ENCODE measurements at regions not wholly inside any gene's neighbourhood (a gene's known extent, or its start where the extent isn't known, plus 50 kb on each side); places are given as distances from the start of the nearest gene placed in this dataset.

- DNase-seq: no peak
- peaks cover 22% of the 10 kb centered on the region for H3K9me3 Mint-ChIP-seq
- no peaks in the 10 kb centered on the region for H3K36me3 Mint-ChIP-seq (ENCODE audit: insufficient read depth)
- ATAC-seq: no peak
- no peak overlapping the region for H3K4me3 Mint-ChIP-seq
- H3K27me3 Mint-ChIP-seq (ENCODE audit: low read depth): no peaks in the 10 kb centered on the region
- no peaks in the 10 kb centered on the region for H3K4me1 Mint-ChIP-seq (ENCODE audit: low read depth)
These were observed 673.0 kb upstream of the FLRT2 start for GRCh38 chr14:84856751-84857534.

DNA sequence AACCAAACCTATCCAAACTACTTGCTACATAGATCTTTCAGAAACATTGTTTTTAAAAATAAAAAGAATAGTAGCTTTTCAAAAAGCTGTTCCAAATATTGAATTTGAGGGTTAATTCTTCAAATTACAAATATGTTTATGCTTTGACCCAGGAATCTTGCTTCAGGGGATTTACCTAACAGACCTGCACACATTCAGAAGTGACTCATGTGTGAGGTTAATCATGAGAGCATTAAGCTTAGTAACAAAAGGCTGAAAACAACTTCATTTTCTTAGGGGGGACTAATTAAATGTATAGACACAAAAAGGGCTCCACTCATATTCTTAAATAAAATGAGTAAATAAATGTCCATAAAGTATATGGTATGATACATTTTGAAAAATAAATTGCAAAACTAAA, 672.4 kb upstream of the FLRT2 start:
- Mint-ChIP-seq H3K36me3 (ENCODE audit: insufficient read depth) (no peaks in the 10 kb centered on the region), H3K27me3 (ENCODE audit: low read depth) (no peaks in the 10 kb centered on the region), H3K9me3 (peaks cover 22% of the 10 kb centered on the region)

DNA sequence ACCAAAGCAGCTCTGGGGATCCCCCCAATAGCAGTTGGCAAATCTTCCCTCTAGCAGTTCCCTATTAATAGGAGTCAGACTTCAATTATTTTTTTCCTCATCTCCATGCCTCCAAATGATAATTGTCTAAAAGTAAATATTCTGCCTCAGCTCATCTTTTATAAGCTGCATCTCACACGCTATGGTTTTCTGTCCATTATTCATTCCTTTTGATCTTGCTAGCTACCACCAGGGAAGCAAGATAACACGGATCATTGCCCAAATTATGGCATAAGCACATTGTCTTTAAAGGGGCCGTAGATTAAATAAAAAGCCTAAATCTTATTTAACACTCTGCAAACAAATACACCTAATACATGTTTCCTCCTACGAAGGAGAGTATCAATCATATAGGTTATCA, 670.8 kb upstream of the FLRT2 start:
- H3K36me3 Mint-ChIP-seq (ENCODE audit: insufficient read depth): no peaks in the 10 kb centered on the region
- DNase-seq (no peak), ATAC-seq (no peak)
- no peaks in the 10 kb centered on the region for H3K27me3 Mint-ChIP-seq (ENCODE audit: low read depth)
- peaks cover 16% of the 10 kb centered on the region for H3K9me3 Mint-ChIP-seq
- H3K4me3 Mint-ChIP-seq: no peak overlapping the region
- no peaks in the 10 kb centered on the region for H3K4me1 Mint-ChIP-seq (ENCODE audit: low read depth)

More for the DNA sequence above, 672.4 kb upstream of the FLRT2 start:
- H3K4me1 Mint-ChIP-seq (ENCODE audit: low read depth): no peaks in the 10 kb centered on the region
- ATAC-seq: no peak
- no peak overlapping the region for H3K4me3 Mint-ChIP-seq
- DNase-seq: no peak

GRCh38 chr14:84864548-84865271, 665.2 kb upstream of the FLRT2 start:
- Mint-ChIP-seq H3K27me3 (ENCODE audit: low read depth) (no peaks in the 10 kb centered on the region), H3K4me1 (ENCODE audit: low read depth) (no peaks in the 10 kb centered on the region), H3K9me3 (peaks cover 9% of the 10 kb centered on the region), H3K36me3 (ENCODE audit: insufficient read depth) (no peaks in the 10 kb centered on the region), H3K4me3 (no peak overlapping the region)
- no peak for ATAC-seq
- DNase-seq: no peak

- Mint-ChIP-seq H3K4me3 (no peak overlapping the region), H3K4me1 (ENCODE audit: low read depth) (no peaks in the 10 kb centered on the region), H3K36me3 (ENCODE audit: insufficient read depth) (no peaks in the 10 kb centered on the region), H3K27me3 (ENCODE audit: low read depth) (no peaks in the 10 kb centered on the region), H3K9me3 (peaks cover 9% of the 10 kb centered on the region)
- ATAC-seq (no peak), DNase-seq (no peak)
These were observed 658.2 kb upstream of the FLRT2 start for GRCh38 chr14:84871734-84872133.

DNA sequence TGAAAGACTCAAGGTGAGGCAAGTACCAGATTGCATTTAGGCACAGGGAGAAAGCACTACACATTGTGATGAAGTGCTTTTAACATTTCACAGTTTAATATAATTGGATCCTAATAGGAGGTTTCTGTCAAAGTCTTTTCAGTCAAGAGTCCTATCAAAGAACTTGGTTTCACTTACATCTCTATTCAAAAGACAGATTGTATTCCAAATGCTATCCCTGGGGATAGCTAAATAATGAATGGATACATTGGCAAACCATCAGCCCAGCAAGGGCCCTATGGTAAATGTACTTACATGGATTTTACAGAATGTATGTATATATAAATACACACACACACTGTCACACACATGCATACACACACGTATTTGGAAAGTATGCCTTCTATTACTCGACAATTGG, 655.5 kb upstream of the FLRT2 start:
- Mint-ChIP-seq H3K4me3 (no peak overlapping the region), H3K9me3 (peaks cover 9% of the 10 kb centered on the region), H3K36me3 (ENCODE audit: insufficient read depth) (no peaks in the 10 kb centered on the region), H3K27me3 (ENCODE audit: low read depth) (no peaks in the 10 kb centered on the region), H3K4me1 (ENCODE audit: low read depth) (no peaks in the 10 kb centered on the region)
- no peak for DNase-seq
- ATAC-seq: no peak

DNA sequence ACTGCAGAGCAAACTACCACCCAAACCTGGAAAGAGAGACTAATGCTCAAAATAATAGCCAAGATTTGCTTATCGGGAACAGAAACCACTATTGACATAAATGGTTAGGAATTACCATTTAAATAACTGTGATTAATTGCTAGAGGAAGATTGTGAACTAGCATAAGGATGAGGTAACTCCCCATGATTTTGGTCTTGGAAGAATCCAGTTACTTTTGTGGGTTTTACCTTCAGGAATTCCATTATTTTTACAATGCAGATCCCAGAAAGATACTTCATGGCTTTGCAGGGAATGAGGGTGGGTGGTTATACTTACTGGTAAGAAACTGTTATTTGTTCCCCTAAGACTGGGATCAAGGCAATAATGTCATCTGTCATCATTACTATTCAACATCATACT, 652.9 kb upstream of the FLRT2 start:
- Mint-ChIP-seq H3K36me3 (ENCODE audit: insufficient read depth) (no peaks in the 10 kb centered on the region), H3K9me3 (peaks cover 9% of the 10 kb centered on the region), H3K4me1 (ENCODE audit: low read depth) (no peaks in the 10 kb centered on the region), H3K27me3 (ENCODE audit: low read depth) (no peaks in the 10 kb centered on the region), H3K4me3 (no peak overlapping the region)
- no peak for DNase-seq
- no peak for ATAC-seq

- Mint-ChIP-seq H3K36me3 (ENCODE audit: insufficient read depth) (no peaks in the 10 kb centered on the region), H3K27me3 (ENCODE audit: low read depth) (no peaks in the 10 kb centered on the region), H3K4me1 (ENCODE audit: low read depth) (no peaks in the 10 kb centered on the region), H3K4me3 (no peak overlapping the region), H3K9me3 (peaks cover 7% of the 10 kb centered on the region)
- DNase-seq: no peak
- ATAC-seq: no peak
These were observed 647.1 kb upstream of the FLRT2 start for GRCh38 chr14:84882830-84883229.

GRCh38 chr14:84885061-84885460, 644.9 kb upstream of the FLRT2 start:
- Mint-ChIP-seq H3K4me3 (no peak overlapping the region), H3K9me3 (peaks cover 20% of the 10 kb centered on the region), H3K4me1 (ENCODE audit: low read depth) (no peaks in the 10 kb centered on the region), H3K36me3 (ENCODE audit: insufficient read depth) (no peaks in the 10 kb centered on the region), H3K27me3 (ENCODE audit: low read depth) (no peaks in the 10 kb centered on the region)
- ATAC-seq (no peak), DNase-seq (no peak)

- no peaks in the 10 kb centered on the region for H3K4me1 Mint-ChIP-seq (ENCODE audit: low read depth)
- H3K27me3 Mint-ChIP-seq (ENCODE audit: low read depth): no peaks in the 10 kb centered on the region
- H3K4me3 Mint-ChIP-seq: no peak overlapping the region
- H3K36me3 Mint-ChIP-seq (ENCODE audit: insufficient read depth): no peaks in the 10 kb centered on the region
- DNase-seq (no peak), ATAC-seq (no peak)
- peaks cover 19% of the 10 kb centered on the region for H3K9me3 Mint-ChIP-seq
These were observed 638.5 kb upstream of the FLRT2 start for GRCh38 chr14:84891404-84891803.

DNA sequence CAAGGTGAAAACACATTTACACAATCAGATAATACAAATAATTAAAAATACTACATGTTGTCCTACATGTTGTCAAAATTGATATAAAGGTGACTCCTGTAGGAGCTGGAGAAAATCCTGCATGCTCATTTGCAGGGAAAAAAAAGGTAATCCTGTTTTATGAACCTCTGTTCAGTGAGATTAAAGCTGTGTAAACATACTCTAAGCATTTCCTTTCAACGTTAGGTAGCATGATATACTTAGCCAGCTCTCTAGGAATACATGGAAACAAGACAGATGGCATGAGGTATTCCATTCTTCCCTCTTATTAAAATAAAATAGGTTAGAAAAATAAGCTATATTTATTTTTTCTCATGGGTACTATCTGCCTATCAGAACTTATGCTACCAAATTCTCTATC, 635.7 kb upstream of the FLRT2 start:
- Mint-ChIP-seq H3K4me1 (ENCODE audit: low read depth) (no peaks in the 10 kb centered on the region), H3K9me3 (peaks cover 6% of the 10 kb centered on the region), H3K36me3 (ENCODE audit: insufficient read depth) (no peaks in the 10 kb centered on the region), H3K4me3 (no peak overlapping the region), H3K27me3 (ENCODE audit: low read depth) (no peaks in the 10 kb centered on the region)
- ATAC-seq: no peak
- DNase-seq: no peak

- no peaks in the 10 kb centered on the region for H3K36me3 Mint-ChIP-seq (ENCODE audit: insufficient read depth)
- ATAC-seq (no peak), DNase-seq (no peak)
- no peaks in the 10 kb centered on the region for H3K4me1 Mint-ChIP-seq (ENCODE audit: low read depth)
- H3K4me3 Mint-ChIP-seq: no peak overlapping the region
- H3K9me3 Mint-ChIP-seq: peaks cover 21% of the 10 kb centered on the region
- H3K27me3 Mint-ChIP-seq (ENCODE audit: low read depth): no peaks in the 10 kb centered on the region
These were observed 607.6 kb upstream of the FLRT2 start for GRCh38 chr14:84922370-84922769.

GRCh38 chr14:84926656-84927055, 603.3 kb upstream of the FLRT2 start:
- no peak overlapping the region for H3K4me3 Mint-ChIP-seq
- no peaks in the 10 kb centered on the region for H3K27me3 Mint-ChIP-seq (ENCODE audit: low read depth)
- no peak for ATAC-seq
- DNase-seq: no peak
- no peaks in the 10 kb centered on the region for H3K4me1 Mint-ChIP-seq (ENCODE audit: low read depth)
- no peaks in the 10 kb centered on the region for H3K36me3 Mint-ChIP-seq (ENCODE audit: insufficient read depth)
- peaks cover 22% of the 10 kb centered on the region for H3K9me3 Mint-ChIP-seq

- no peaks in the 10 kb centered on the region for H3K36me3 Mint-ChIP-seq (ENCODE audit: insufficient read depth)
- no peak for DNase-seq
- H3K4me3 Mint-ChIP-seq: no peak overlapping the region
- peaks cover 24% of the 10 kb centered on the region for H3K9me3 Mint-ChIP-seq
- ATAC-seq: no peak
- no peaks in the 10 kb centered on the region for H3K27me3 Mint-ChIP-seq (ENCODE audit: low read depth)
- H3K4me1 Mint-ChIP-seq (ENCODE audit: low read depth): no peaks in the 10 kb centered on the region
These were observed 602.7 kb upstream of the FLRT2 start for GRCh38 chr14:84927096-84927827.

DNA sequence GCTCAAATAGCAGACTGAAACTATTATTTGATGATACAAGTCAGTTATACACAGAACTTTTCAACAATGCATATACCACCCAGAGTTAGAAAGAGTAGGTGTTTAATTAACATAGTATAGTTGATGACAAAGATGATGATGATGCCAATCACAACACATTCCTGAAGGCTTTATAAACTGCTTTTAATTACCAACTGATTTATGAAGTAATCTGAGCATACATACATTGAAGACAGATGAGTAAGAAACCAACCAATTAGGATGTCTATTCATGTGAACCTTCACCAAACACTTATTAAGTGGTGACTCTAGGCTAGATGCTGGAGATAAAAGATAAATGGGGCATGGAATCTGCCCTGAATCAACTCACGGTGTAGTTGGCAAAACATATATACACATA, 600.9 kb upstream of the FLRT2 start:
- Mint-ChIP-seq H3K27me3 (ENCODE audit: low read depth) (no peaks in the 10 kb centered on the region), H3K36me3 (ENCODE audit: insufficient read depth) (no peaks in the 10 kb centered on the region), H3K4me1 (ENCODE audit: low read depth) (no peaks in the 10 kb centered on the region), H3K9me3 (peaks cover 27% of the 10 kb centered on the region), H3K4me3 (no peak overlapping the region)
- DNase-seq: no peak
- no peak for ATAC-seq
